Colonic mucosa (tissue), 4 donors: ENCODE measurements at regions not wholly inside any gene's neighbourhood (a gene's known extent, or its start where the extent isn't known, plus 50 kb on each side); places are given as distances from the start of the nearest gene placed in this dataset.

Experiments used
- DNase-seq: peaks from one replicate; pipeline ENCODE4 v3.0.0-alpha.2; 2020
- H3K27ac ChIP-seq: fragments of 200-600 bp; one replicate; pipeline ENCODE4 v1.8.0; 2021
- H3K27me3 ChIP-seq: fragments of 200-600 bp; one replicate; pipeline ENCODE4 v1.8.0; 2021
- H3K36me3 ChIP-seq: fragments of 200-600 bp; one replicate; pipeline ENCODE4 v1.8.0; 2021
- H3K4me1 ChIP-seq: fragments of 200-600 bp; one replicate; pipeline ENCODE4 v1.8.0; 2021; ENCODE audit warnings: mild to moderate bottlenecking
- H3K4me3 ChIP-seq: fragments of 200-600 bp; one replicate; pipeline ENCODE4 v1.8.0; 2021
- H3K9ac ChIP-seq, 2 donors: one replicate each; pipeline ENCODE4 v1.7.0; 2013; ENCODE audit warnings: control low read depth in 2 of 2, low read depth in 2 of 2, low read length in 2 of 2
- H3K9me3 ChIP-seq: fragments of 200-600 bp; one replicate; pipeline ENCODE4 v1.8.0; 2021
- CTCF ChIP-seq: fragments of 200-600 bp; IDR thresholded peaks from one replicate; pipeline ENCODE4 v1.8.0; 2022; ENCODE audit warnings: antibody characterized with exemption, mild to moderate bottlenecking
- intact Hi-C: fragments of 100-400 bp; cut with DNase I; formaldehyde crosslinking; loops from one replicate; pipeline ENCODE4 v1.14.1; 2022
- donor health status: healthy.
- donor health status: DM: no; HTN: no; CAD: no.
- donor health status: DM: no; HTN: no; CAD: no.

GRCh38 chr4:115770046-115770543 is 656.7 kb upstream of the NDST4 start:
- Histone ChIP-seq H3K4me1 (no peaks in the 10 kb centered on the region), H3K27ac (no peak overlapping the region), H3K4me3 (no peak overlapping the region), H3K9me3 (no peaks in the 10 kb centered on the region), H3K36me3 (no peaks in the 10 kb centered on the region), H3K9ac (no peak overlapping the region), H3K27me3 (no peaks in the 10 kb centered on the region)
- no peak for TF ChIP-seq CTCF
- intact Hi-C loops = no loop called here
- DNase-seq = no peak

GRCh38 chr4:115769396-115769795 is 656.0 kb upstream of the NDST4 start:
- H3K27me3 ChIP-seq = no peaks in the 10 kb centered on the region
- H3K9me3 ChIP-seq = no peaks in the 10 kb centered on the region
- H3K9ac ChIP-seq = no peak overlapping the region
- intact Hi-C loops = no loop called here
- TF ChIP-seq CTCF = no peak
- no peaks in the 10 kb centered on the region for H3K4me1 ChIP-seq
- no peak for DNase-seq
- no peak overlapping the region for H3K27ac ChIP-seq
- H3K36me3 ChIP-seq = no peaks in the 10 kb centered on the region
- no peak overlapping the region for H3K4me3 ChIP-seq

- H3K27me3 ChIP-seq = no peaks in the 10 kb centered on the region
- no peak for TF ChIP-seq CTCF
- no peaks in the 10 kb centered on the region for H3K36me3 ChIP-seq
- no peak overlapping the region for H3K27ac ChIP-seq
- H3K4me1 ChIP-seq = no peaks in the 10 kb centered on the region
- no peak overlapping the region for H3K4me3 ChIP-seq
- intact Hi-C loops = no loop called here
- no peak overlapping the region for H3K9ac ChIP-seq
- no peaks in the 10 kb centered on the region for H3K9me3 ChIP-seq
- no peak for DNase-seq
These were observed 649.6 kb upstream of the NDST4 start for GRCh38 chr4:115763051-115763450.

- no peaks in the 10 kb centered on the region for H3K27me3 ChIP-seq
- H3K27ac ChIP-seq = no peak overlapping the region
- H3K9ac ChIP-seq = no peak overlapping the region
- no peaks in the 10 kb centered on the region for H3K9me3 ChIP-seq
- no peak overlapping the region for H3K4me3 ChIP-seq
- intact Hi-C loops = no loop called here
- TF ChIP-seq CTCF = no peak
- H3K4me1 ChIP-seq = no peaks in the 10 kb centered on the region
- no peak for DNase-seq
- H3K36me3 ChIP-seq = no peaks in the 10 kb centered on the region
These were observed 645.8 kb upstream of the NDST4 start for GRCh38 chr4:115759231-115759630.

GRCh38 chr4:115749404-115749803 is 636.0 kb upstream of the NDST4 start:
- Histone ChIP-seq H3K4me1 (no peaks in the 10 kb centered on the region), H3K4me3 (no peak overlapping the region), H3K27me3 (no peaks in the 10 kb centered on the region), H3K27ac (no peak overlapping the region), H3K9ac (no peak overlapping the region), H3K9me3 (no peaks in the 10 kb centered on the region), H3K36me3 (no peaks in the 10 kb centered on the region)
- intact Hi-C loops = no loop called here
- DNase-seq = no peak
- TF ChIP-seq CTCF = no peak

- H3K4me3 ChIP-seq = no peak overlapping the region
- no peaks in the 10 kb centered on the region for H3K27me3 ChIP-seq
- H3K27ac ChIP-seq = no peak overlapping the region
- DNase-seq = no peak
- H3K36me3 ChIP-seq = no peaks in the 10 kb centered on the region
- no peaks in the 10 kb centered on the region for H3K9me3 ChIP-seq
- no peak for TF ChIP-seq CTCF
- H3K4me1 ChIP-seq = no peaks in the 10 kb centered on the region
- no peak overlapping the region for H3K9ac ChIP-seq
- intact Hi-C loops = no loop called here
These were observed 627.4 kb upstream of the NDST4 start for GRCh38 chr4:115740806-115741205.
